Esophagus muscularis mucosa (tissue), 2 donors: ENCODE measurements at regions not wholly inside any gene's neighbourhood (a gene's known extent, or its start where the extent isn't known, plus 50 kb on each side); places are given as distances from the start of the nearest gene placed in this dataset.

ENCODE experiments used
- POLR2A ChIP-seq: fragments of 450-650 bp; IDR thresholded peaks from one replicate; pipeline ENCODE4 v1.6.1; 2017; ENCODE audit warnings: antibody characterized with exemption, moderate library complexity, mild to moderate bottlenecking, low read depth
- POLR2AphosphoS5 ChIP-seq, 2 donors: sonication (generic); formaldehyde crosslinking; IDR thresholded peaks; one replicate each; pipeline ENCODE4 v1.6.1; 2017; ENCODE audit warnings: antibody characterized with exemption in 2 of 2

DNA sequence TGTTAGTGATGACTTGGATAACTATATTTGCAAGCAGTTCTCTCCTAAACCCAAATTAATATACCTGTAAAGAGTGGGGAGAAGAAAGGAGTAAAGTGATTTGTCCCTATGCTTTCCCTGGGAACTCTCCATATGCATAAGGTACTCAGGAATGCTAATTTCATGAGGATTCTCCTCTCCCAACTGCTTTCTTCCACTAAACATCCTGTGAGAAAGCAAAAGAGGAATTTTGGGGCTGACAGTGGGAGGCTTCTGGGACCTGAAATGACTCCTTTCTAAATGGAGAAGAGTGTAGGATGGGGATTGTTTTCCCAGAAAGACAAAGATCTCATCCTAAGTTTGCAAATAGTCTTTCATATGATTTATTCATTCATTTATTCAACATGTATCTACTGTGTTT, 250.5 kb downstream of the TDRD3 start:
- TF ChIP-seq POLR2A (no peak), POLR2AphosphoS5 (IDR thresholded peaks at IDR 0.05) (no peak)
